HepG2 (cell line): ENCODE measurements at regions not wholly inside any gene's neighbourhood (a gene's known extent, or its start where the extent isn't known, plus 50 kb on each side); places are given as distances from the start of the nearest gene placed in this dataset.

Source experiments
- ARHGAP35 ChIP-seq: sonication (generic); formaldehyde crosslinking; IDR thresholded peaks from 2 replicates; pipeline ENCODE4 v1.9.0; 2022; ENCODE audit warnings: mild to moderate bottlenecking, inconsistent platforms, moderate library complexity, missing genetic modification reagents, borderline replicate concordance
- GABPB1 ChIP-seq: IDR thresholded peaks from 2 replicates; pipeline ENCODE4 v1.6.1; 2016; ENCODE audit warnings: mild to moderate bottlenecking, missing genetic modification reagents, moderate library complexity, missing compliant biosample characterization
- JDP2 ChIP-seq: sonication (generic); formaldehyde crosslinking; IDR thresholded peaks from 2 replicates; pipeline ENCODE4 v1.8.1; 2022; ENCODE audit warnings: missing genetic modification reagents, borderline replicate concordance
- KDM1A ChIP-seq: IDR thresholded peaks from 2 replicates; pipeline ENCODE4 v1.6.1; 2016; ENCODE audit warnings: missing compliant biosample characterization
- KDM5B ChIP-seq: sonication (generic); formaldehyde crosslinking; IDR thresholded peaks from 2 replicates; pipeline ENCODE4 v1.4.0; 2020; ENCODE audit warnings: missing genetic modification reagents, mild to moderate bottlenecking, borderline replicate concordance
- NFE2L2 ChIP-seq: fragments of 150-350 bp; IDR thresholded peaks from 2 replicates; pipeline ENCODE4 v1.6.1; 2014; ENCODE audit warnings: low read length
- RORA ChIP-seq: sonication (generic); formaldehyde crosslinking; IDR thresholded peaks from 2 replicates; pipeline ENCODE4 v1.5.0; 2020; ENCODE audit warnings: mild to moderate bottlenecking, missing genetic modification reagents, moderate library complexity
- TAF1 ChIP-seq: sonication (generic); formaldehyde crosslinking; IDR thresholded peaks from 2 replicates; pipeline ENCODE4 v1.4.0; 2020; ENCODE audit warnings: missing genetic modification reagents
- TCF12 ChIP-seq, 2 experiments: fragments of 450-650 bp in 1 of 2; sonication (generic) in 1 of 2; formaldehyde crosslinking in 1 of 2; IDR thresholded peaks; 2 replicates each; pipeline versions ENCODE4 v1.6.1 to v1.8.0; 2017 to 2022; ENCODE audit warnings: antibody characterized with exemption in 1 of 2, mild to moderate bottlenecking in 1 of 2, missing genetic modification reagents in 1 of 2, moderate library complexity in 1 of 2
- ZFP62 ChIP-seq: sonication (generic); formaldehyde crosslinking; IDR thresholded peaks from 2 replicates; pipeline ENCODE4 v1.4.0; 2020; ENCODE audit warnings: missing genetic modification reagents
- ZNF136 ChIP-seq: sonication (generic); formaldehyde crosslinking; IDR thresholded peaks from 2 replicates; pipeline ENCODE4 v1.8.1; 2022; ENCODE audit warnings: low read depth, mild to moderate bottlenecking, moderate library complexity, missing genetic modification reagents
- ZNF20 ChIP-seq: sonication (generic); formaldehyde crosslinking; IDR thresholded peaks from 2 replicates; pipeline ENCODE4 v1.4.0; 2020; ENCODE audit warnings: mild to moderate bottlenecking, moderate library complexity, missing genetic modification reagents
- ZNF282 ChIP-seq: fragments of 450-650 bp; IDR thresholded peaks from 2 replicates; pipeline ENCODE4 v1.6.1; 2018; ENCODE audit not compliant: partially characterized antibody
- ZNF558 ChIP-seq: sonication (generic); formaldehyde crosslinking; IDR thresholded peaks from 2 replicates; pipeline ENCODE4 v1.9.0; 2022; ENCODE audit warnings: mild to moderate bottlenecking, missing genetic modification reagents, borderline replicate concordance
- ZNF577 ChIP-seq: sonication (generic); formaldehyde crosslinking; IDR thresholded peaks from 2 replicates; pipeline ENCODE4 v1.4.0; 2020; ENCODE audit warnings: mild to moderate bottlenecking, low read depth, missing genetic modification reagents, borderline replicate concordance
- ZNF614 ChIP-seq: IDR thresholded peaks from 2 replicates; pipeline ENCODE4 v1.6.1; 2018; ENCODE audit warnings: missing biosample characterization, missing genetic modification reagents, inconsistent platforms, borderline replicate concordance
- ZNF83 ChIP-seq: sonication (generic); formaldehyde crosslinking; IDR thresholded peaks from 2 replicates; pipeline ENCODE4 v1.4.0; 2020; ENCODE audit warnings: missing genetic modification reagents, mild to moderate bottlenecking, borderline replicate concordance
- TF ChIP-seq, protein P1 (sequence below): IDR thresholded peaks from 2 replicates; pipeline ENCODE4 v1.6.1; 2016; ENCODE audit warnings: missing compliant biosample characterization, missing genetic modification reagents, borderline replicate concordance
- TF ChIP-seq, protein P2 (sequence below): sonication (generic); formaldehyde crosslinking; IDR thresholded peaks from 2 replicates; pipeline ENCODE4 v1.8.1; 2023; ENCODE audit warnings: missing genetic modification reagents, inconsistent platforms, borderline replicate concordance
- TF ChIP-seq, protein P3 (sequence below): sonication (generic); formaldehyde crosslinking; IDR thresholded peaks from 2 replicates; pipeline ENCODE4 v1.9.0; 2022; ENCODE audit warnings: low read depth, missing genetic modification reagents
- TF ChIP-seq, protein P4 (sequence below): IDR thresholded peaks from 2 replicates; pipeline ENCODE4 v1.6.1; 2016; ENCODE audit warnings: low read depth, control low read depth
- TF ChIP-seq, protein P5 (sequence below): IDR thresholded peaks from 2 replicates; pipeline ENCODE4 v1.6.1; 2018; ENCODE audit warnings: missing genetic modification reagents, mild to moderate bottlenecking, missing compliant biosample characterization

DNA sequence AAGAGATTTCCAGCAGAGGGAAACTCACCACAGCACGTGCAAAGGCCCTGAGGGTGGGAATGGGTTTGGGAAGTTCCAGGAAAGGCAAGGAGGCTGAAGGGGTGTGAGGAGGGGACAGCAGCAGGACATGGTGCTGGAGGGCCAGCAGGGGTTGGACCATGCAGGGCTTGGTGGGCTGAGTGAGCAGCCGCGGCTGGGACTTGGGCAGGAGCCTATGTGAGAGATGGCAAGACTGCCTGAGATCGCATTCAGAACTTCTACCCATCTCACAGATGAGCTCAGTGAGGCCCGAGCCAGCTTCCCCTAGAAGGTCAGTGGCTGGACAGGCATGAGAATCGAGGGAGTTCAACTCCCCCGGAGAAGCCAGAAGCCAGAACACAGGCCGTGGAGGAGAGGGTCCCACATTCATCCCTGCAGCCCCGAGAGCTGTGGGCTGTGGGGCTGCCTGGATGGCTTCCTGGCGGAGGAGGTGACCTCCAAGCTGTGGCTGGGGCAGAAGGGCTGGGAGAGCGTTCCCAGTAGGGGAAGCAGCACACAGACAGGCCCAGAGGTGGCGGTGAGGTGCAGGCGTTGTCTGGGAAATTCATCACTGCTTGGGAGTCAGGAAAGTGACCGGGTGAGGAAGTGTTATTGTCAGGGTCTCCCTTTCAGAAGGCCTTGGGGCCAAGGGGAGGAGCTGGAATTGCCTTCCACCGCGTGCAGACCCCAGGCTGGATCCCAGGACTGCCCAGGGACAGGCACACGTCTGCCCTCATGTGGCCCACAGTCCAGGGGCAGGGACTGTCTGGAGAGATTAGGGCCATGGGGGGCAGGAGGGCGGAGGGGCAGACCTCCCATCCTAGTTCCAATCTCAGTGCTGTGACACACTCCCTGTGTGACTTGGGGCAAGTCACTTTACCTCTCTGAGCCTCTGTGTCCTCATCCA, 103.8 kb downstream of the CEBPB start (continued):
- TF ChIP-seq, protein P1, sequence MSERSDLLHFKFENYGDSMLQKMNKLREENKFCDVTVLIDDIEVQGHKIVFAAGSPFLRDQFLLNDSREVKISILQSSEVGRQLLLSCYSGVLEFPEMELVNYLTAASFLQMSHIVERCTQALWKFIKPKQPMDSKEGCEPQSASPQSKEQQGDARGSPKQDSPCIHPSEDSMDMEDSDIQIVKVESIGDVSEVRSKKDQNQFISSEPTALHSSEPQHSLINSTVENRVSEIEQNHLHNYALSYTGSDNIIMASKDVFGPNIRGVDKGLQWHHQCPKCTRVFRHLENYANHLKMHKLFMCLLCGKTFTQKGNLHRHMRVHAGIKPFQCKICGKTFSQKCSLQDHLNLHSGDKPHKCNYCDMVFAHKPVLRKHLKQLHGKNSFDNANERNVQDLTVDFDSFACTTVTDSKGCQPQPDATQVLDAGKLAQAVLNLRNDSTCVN (CRISPR knock-in tag): peak; percentile 50; the same call in 1 of the 2 replicates
- TF ChIP-seq, protein P2, sequence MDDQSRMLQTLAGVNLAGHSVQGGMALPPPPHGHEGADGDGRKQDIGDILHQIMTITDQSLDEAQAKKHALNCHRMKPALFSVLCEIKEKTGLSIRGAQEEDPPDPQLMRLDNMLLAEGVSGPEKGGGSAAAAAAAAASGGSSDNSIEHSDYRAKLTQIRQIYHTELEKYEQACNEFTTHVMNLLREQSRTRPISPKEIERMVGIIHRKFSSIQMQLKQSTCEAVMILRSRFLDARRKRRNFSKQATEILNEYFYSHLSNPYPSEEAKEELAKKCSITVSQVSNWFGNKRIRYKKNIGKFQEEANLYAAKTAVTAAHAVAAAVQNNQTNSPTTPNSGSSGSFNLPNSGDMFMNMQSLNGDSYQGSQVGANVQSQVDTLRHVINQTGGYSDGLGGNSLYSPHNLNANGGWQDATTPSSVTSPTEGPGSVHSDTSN (CRISPR knock-in tag): no peak
- TF ChIP-seq ZNF614 (peak; percentile 38; the same call in 1 of the 2 replicates), ZNF20 (CRISPR knock-in tag) (no peak), ZNF577 (no peak), ZNF558 (no peak), JDP2 (CRISPR knock-in tag) (no peak), TAF1 (peak; percentile 30; the same call in 1 of the 2 replicates), ZNF83 (0 out of 2 replicates have a peak, but pooled peaks have one; percentile 52), ARHGAP35 (CRISPR knock-in tag) (peak; percentile 43; the same call in 1 of the 2 replicates), ZNF282 (no peak), TCF12 (IDR thresholded peaks at IDR 0.05) (no peak), TCF12 (CRISPR knock-in tag; IDR thresholded peaks at IDR 0.05) (no peak), KDM1A (CRISPR knock-in tag) (peak; percentile 77), RORA (CRISPR knock-in tag) (no peak), GABPB1 (CRISPR knock-in tag) (peak; percentile 35; the same call in 1 of the 2 replicates), ZNF136 (CRISPR knock-in tag) (no peak), ZFP62 (CRISPR knock-in tag) (no peak), KDM5B (peak; percentile 74; the same call in 1 of the 2 replicates), NFE2L2 (no peak)
- TF ChIP-seq, protein P3, sequence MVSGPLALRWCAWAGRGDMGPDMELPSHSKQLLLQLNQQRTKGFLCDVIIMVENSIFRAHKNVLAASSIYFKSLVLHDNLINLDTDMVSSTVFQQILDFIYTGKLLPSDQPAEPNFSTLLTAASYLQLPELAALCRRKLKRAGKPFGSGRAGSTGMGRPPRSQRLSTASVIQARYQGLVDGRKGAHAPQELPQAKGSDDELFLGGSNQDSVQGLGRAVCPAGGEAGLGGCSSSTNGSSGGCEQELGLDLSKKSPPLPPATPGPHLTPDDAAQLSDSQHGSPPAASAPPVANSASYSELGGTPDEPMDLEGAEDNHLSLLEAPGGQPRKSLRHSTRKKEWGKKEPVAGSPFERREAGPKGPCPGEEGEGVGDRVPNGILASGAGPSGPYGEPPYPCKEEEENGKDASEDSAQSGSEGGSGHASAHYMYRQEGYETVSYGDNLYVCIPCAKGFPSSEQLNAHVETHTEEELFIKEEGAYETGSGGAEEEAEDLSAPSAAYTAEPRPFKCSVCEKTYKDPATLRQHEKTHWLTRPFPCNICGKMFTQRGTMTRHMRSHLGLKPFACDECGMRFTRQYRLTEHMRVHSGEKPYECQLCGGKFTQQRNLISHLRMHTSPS (CRISPR knock-in tag): peak; percentile 40
- TF ChIP-seq, protein P4, sequence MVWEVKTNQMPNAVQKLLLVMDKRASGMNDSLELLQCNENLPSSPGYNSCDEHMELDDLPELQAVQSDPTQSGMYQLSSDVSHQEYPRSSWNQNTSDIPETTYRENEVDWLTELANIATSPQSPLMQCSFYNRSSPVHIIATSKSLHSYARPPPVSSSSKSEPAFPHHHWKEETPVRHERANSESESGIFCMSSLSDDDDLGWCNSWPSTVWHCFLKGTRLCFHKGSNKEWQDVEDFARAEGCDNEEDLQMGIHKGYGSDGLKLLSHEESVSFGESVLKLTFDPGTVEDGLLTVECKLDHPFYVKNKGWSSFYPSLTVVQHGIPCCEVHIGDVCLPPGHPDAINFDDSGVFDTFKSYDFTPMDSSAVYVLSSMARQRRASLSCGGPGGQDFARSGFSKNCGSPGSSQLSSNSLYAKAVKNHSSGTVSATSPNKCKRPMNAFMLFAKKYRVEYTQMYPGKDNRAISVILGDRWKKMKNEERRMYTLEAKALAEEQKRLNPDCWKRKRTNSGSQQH (CRISPR knock-in tag): no peak
- TF ChIP-seq, protein P5, sequence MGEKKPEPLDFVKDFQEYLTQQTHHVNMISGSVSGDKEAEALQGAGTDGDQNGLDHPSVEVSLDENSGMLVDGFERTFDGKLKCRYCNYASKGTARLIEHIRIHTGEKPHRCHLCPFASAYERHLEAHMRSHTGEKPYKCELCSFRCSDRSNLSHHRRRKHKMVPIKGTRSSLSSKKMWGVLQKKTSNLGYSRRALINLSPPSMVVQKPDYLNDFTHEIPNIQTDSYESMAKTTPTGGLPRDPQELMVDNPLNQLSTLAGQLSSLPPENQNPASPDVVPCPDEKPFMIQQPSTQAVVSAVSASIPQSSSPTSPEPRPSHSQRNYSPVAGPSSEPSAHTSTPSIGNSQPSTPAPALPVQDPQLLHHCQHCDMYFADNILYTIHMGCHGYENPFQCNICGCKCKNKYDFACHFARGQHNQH (CRISPR knock-in tag): peak; percentile 17; the same call in 1 of the 2 replicates
